Heart right ventricle (tissue), 16 donors: ENCODE measurements at regions not wholly inside any gene's neighbourhood (a gene's known extent, or its start where the extent isn't known, plus 50 kb on each side); places are given as distances from the start of the nearest gene placed in this dataset.

Experiments used
- ATAC-seq, 8 donors: fragments of 200-7000 bp; cut with Tn5 transposase; one replicate each; pipeline ENCODE4 v1.9.1; 2020; ENCODE audit warnings: mild to moderate bottlenecking in 8 of 8, moderate library complexity in 8 of 8, moderate number of reproducible peaks in 1 of 8
- DNase-seq, 2 donors: peaks; one replicate each; pipeline ENCODE4 v3.0.0-alpha.2; 2020
- H3K27ac ChIP-seq, 10 donors: fragments of 200-600 bp; sonication (generic) in 2 of 10; one replicate each; pipeline versions ENCODE4 v1.5.0 to v1.8.0; 2020 to 2022; ENCODE audit warnings: mild to moderate bottlenecking in 3 of 10
- H3K27me3 ChIP-seq, 7 donors: fragments of 200-600 bp; one replicate each; pipeline ENCODE4 v1.8.0; 2021 to 2022; ENCODE audit warnings: mild to moderate bottlenecking in 2 of 7
- H3K36me3 ChIP-seq, 9 donors: fragments of 200-600 bp; sonication (generic) in 1 of 9; one replicate each; pipeline versions ENCODE4 v1.5.0 to v1.8.0; 2020 to 2022; ENCODE audit warnings: mild to moderate bottlenecking in 2 of 9
- H3K4me1 ChIP-seq, 9 donors: fragments of 200-600 bp; sonication (generic) in 1 of 9; one replicate each; pipeline versions ENCODE4 v1.5.0 to v1.8.0; 2020 to 2022; ENCODE audit warnings: mild to moderate bottlenecking in 4 of 9
- H3K4me3 ChIP-seq, 10 donors: fragments of 200-600 bp; sonication (generic) in 2 of 10; one replicate each; pipeline versions ENCODE4 v1.5.0 to v1.8.0; 2020 to 2022; ENCODE audit warnings: mild to moderate bottlenecking in 7 of 10, moderate library complexity in 2 of 10
- H3K9me3 ChIP-seq, 11 donors: fragments of 200-600 bp in 10 of 11; sonication (generic) in 2 of 11; one replicate each; pipeline versions ENCODE4 v1.5.0 to v1.8.0; 2013 to 2022; ENCODE audit warnings: mild to moderate bottlenecking in 2 of 11, control low read depth in 1 of 11, moderate library complexity in 1 of 11
- WGBS, 2 donors: extraction: QIAGEN DNeasy Blood & Tissue Kit; methylation state at CpG; one replicate each; pipeline ENCODE4 v1.1.7; 2013; ENCODE audit warnings: inconsistent platforms in 1 of 2; 5-methylcytosine and 5-hydroxymethylcytosine counted together
- intact Hi-C, 10 donors: fragments of 100-400 bp; cut with DNase I; formaldehyde crosslinking; loops; one replicate each; pipeline versions ENCODE4 v1.11.1 to v1.14.2; 2022
- TF ChIP-seq, protein P1 (sequence below), 9 donors: fragments of 200-600 bp; sonication (generic) in 2 of 9; IDR thresholded peaks; one replicate each; pipeline versions ENCODE4 v1.5.0 to v1.8.0; 2021 to 2022; ENCODE audit warnings: antibody characterized with exemption in 9 of 9, mild to moderate bottlenecking in 5 of 9, moderate library complexity in 1 of 9
- donor health status: Arrhythmogenic right ventricular cardiomyopathy.
- donor health status: ischemic (EF 13 %, LVEDD 7.1; RV severe dilation, severe dysfunction).
- donor health status: healthy with polysubstance abuse.
- donor health status: DM: no; HTN: yes; CAD: no.
- donor health status: DM: no; HTN: no; CAD: no.
- donor health status: ischemic (EF 25% LVEDD 6.9; RV normal size, moderate dysfunction).
- donor health status: ischemic (EF 25% LVEDD 5.7; RV mildly dilated, moderate dysfunction).
- donor health status: healthy.
- donor health status: DM: yes; HTN: yes; CAD: no.
- donor health status: Ischemic cardiomyopathy.
- donor health status: ischemic (EF 35%, LVEDD 5.7; RV mildly dilated, moderate dysfunction).
- donor health status: nonischemic (EF 11% LVEDD 7.7; RV severe dilation, severe dysfunction).
- donor health status: DM: yes; HTN: yes; CAD: no.
- donor health status: PGD.
- donor health status: ischemic (EF 29% LVEDD 5.4; RV normal size, mild dysfunction).
- donor health status: nonischemic (EF 23%, LVEDD 6.1; RV moderate dilation, normal function).

DNA sequence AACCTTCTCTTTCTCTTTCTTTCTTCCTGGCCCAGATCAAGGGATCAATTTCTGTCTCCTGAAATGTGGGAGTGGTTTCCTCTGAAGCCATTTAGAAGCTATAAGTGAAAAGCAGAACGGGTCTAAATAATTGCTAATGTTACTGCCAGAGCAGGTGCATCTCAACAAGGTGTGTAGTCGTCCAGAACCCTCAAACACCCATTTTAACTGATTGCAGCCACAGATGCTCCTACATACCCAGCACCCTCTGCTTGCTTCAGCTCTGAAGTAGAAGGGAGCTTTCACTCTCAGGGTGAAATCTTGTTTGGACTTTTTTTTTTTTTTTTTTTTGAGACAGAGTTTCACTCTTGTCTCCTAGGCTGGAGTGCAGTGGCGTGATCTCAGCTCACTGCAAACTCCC is 592.1 kb upstream of the ARID1B start:
- Histone ChIP-seq H3K4me3 (no peak overlapping the region), H3K4me1 (peaks cover 0 to 4% (median 0%) of the 10 kb centered on the region in 9 donors), H3K27me3 (no peaks in the 10 kb centered on the region), H3K27ac (no peak overlapping the region), H3K36me3 (no peaks in the 10 kb centered on the region), H3K9me3 (peaks cover 0 to 7% (median 0%) of the 10 kb centered on the region in 11 donors)
- DNase-seq (no peak), ATAC-seq (no peak)
- WGBS, 2 donors: 71 to 75% methylated on average over 3 of the region's 3 CpGs
- TF ChIP-seq, protein P1, sequence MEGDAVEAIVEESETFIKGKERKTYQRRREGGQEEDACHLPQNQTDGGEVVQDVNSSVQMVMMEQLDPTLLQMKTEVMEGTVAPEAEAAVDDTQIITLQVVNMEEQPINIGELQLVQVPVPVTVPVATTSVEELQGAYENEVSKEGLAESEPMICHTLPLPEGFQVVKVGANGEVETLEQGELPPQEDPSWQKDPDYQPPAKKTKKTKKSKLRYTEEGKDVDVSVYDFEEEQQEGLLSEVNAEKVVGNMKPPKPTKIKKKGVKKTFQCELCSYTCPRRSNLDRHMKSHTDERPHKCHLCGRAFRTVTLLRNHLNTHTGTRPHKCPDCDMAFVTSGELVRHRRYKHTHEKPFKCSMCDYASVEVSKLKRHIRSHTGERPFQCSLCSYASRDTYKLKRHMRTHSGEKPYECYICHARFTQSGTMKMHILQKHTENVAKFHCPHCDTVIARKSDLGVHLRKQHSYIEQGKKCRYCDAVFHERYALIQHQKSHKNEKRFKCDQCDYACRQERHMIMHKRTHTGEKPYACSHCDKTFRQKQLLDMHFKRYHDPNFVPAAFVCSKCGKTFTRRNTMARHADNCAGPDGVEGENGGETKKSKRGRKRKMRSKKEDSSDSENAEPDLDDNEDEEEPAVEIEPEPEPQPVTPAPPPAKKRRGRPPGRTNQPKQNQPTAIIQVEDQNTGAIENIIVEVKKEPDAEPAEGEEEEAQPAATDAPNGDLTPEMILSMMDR (IDR thresholded peaks at IDR 0.05): no peak
- intact Hi-C loops: no loop called here

GRCh38 chr6:156183678-156184077 is 593.5 kb upstream of the ARID1B start:
- intact Hi-C loops: no loop called here
- TF ChIP-seq, protein P1 (IDR thresholded peaks at IDR 0.05): no peak
- Histone ChIP-seq H3K4me1 (peaks cover 0 to 4% (median 0%) of the 10 kb centered on the region in 9 donors), H3K9me3 (peaks cover 0 to 7% (median 0%) of the 10 kb centered on the region in 11 donors), H3K36me3 (no peaks in the 10 kb centered on the region), H3K27ac (no peak overlapping the region), H3K4me3 (no peak overlapping the region), H3K27me3 (no peaks in the 10 kb centered on the region)
- no peak for ATAC-seq
- no peak for DNase-seq
- WGBS, 2 donors: 70 to 76% methylated on average over 3 of the region's 3 CpGs

DNA sequence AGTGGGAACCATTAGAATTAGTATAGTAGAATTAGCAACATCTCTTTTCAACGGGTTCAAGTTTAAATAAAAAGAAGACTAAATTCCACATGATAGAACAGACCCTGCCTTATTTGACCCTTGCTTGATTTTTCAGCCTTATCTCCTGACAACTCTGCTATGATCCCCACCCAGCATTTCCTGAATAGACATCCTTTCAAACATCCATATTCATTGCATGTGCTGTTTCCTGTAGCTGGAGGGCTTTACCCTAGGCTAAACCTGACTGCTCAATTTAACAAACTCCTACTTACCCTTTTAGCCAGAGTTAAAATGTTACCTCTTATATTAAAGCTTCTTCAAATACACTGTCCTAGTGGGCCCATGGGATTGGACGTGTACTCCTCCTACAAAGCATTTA is 594.8 kb upstream of the ARID1B start:
- Histone ChIP-seq H3K4me3 (no peak overlapping the region), H3K27ac (no peak overlapping the region), H3K9me3 (peaks cover 0 to 10% (median 0%) of the 10 kb centered on the region in 11 donors), H3K36me3 (no peaks in the 10 kb centered on the region), H3K4me1 (peaks cover 0 to 4% (median 0%) of the 10 kb centered on the region in 9 donors), H3K27me3 (no peaks in the 10 kb centered on the region)
- intact Hi-C loops: no loop called here
- ATAC-seq: no peak
- TF ChIP-seq, protein P1 (IDR thresholded peaks at IDR 0.05): no peak
- no peak for DNase-seq
- 47 to 60% methylated on average over 2 of the region's 2 CpGs for WGBS, 2 donors

- TF ChIP-seq, protein P1 (IDR thresholded peaks at IDR 0.05): no peak
- H3K4me1 ChIP-seq: peaks cover 0 to 8% (median 0%) of the 10 kb centered on the region in 9 donors
- intact Hi-C loops: no loop called here
- WGBS, 2 donors: 88 to 90% methylated on average over 6 of the region's 6 CpGs
- no peak overlapping the region for H3K4me3 ChIP-seq
- H3K27ac ChIP-seq: no peak overlapping the region
- H3K9me3 ChIP-seq: peaks cover 0 to 10% (median 0%) of the 10 kb centered on the region in 11 donors
- ATAC-seq: no peak
- H3K27me3 ChIP-seq: no peaks in the 10 kb centered on the region
- H3K36me3 ChIP-seq: no peaks in the 10 kb centered on the region
- no peak for DNase-seq
Measured at GRCh38 chr6:156181506-156181905, 595.7 kb upstream of the ARID1B start.
